NCI-H748 (cell line): ENCODE measurements at regions not wholly inside any gene's neighbourhood (a gene's known extent, or its start where the extent isn't known, plus 50 kb on each side); places are given as distances from the start of the nearest gene placed in this dataset.
"Not testable (repeated sequence)": the region's sequence is repeated elsewhere in the genome, so short reads cannot be mapped to it uniquely, and the experiment has no call there.

Experiments used
- DNase-seq: peaks from one replicate; lab custom pipeline; 2025; ENCODE audit not compliant: unreplicated experiment; lab: John Stamatoyannopoulos, UW

DNA sequence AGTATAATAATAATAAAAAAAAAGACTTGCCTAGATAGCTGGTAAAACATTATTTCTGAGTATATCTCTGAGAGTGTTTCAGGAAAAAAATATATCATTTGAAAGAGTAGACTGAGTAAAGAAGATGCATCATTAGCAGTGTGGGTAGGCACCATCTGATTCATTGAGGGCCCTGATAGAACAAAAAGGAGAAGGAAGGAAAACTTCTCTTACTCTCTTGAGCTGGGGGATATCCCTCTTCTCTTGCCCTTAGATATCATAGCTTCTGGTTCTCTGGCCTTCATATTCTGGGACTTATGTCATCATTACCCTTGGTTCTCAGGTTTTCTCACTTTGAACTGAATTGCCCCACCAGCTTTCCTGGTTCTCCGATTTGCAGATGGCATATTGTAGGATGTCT, 177.6 kb upstream of the EDNRB start:
- DNase-seq, result no peak

GRCh38 chr13:78087966-78088678, 169.5 kb upstream of the EDNRB start:
- no peak for DNase-seq

- DNase-seq, result no peak
Measured at GRCh38 chr13:78085434-78086225, 167.0 kb upstream of the EDNRB start.

- no peak for DNase-seq
Measured at GRCh38 chr13:78084401-78084800, 165.8 kb upstream of the EDNRB start.

GRCh38 chr13:78078168-78078567, 159.5 kb upstream of the EDNRB start:
- no peak for DNase-seq

DNA sequence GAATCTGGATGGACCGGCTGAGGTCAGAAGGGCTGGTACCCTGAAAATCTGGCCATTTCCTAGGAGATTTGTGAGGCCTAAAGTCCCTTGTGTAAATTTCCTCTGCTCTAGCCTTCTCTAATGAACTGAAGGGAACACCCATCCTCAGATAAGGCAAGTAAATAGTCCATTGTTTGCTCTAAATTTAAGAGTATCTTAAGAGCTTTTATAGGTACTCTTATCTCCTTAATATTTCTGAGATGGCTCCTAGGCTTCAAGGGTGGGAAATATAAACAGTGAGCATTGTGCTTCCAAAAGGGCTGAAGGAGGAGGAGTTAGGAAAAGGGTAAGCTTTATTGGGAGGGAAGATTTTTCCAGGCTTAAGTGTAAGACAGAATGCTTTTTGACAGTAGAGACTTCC, 148.7 kb upstream of the EDNRB start:
- no peak for DNase-seq

DNA sequence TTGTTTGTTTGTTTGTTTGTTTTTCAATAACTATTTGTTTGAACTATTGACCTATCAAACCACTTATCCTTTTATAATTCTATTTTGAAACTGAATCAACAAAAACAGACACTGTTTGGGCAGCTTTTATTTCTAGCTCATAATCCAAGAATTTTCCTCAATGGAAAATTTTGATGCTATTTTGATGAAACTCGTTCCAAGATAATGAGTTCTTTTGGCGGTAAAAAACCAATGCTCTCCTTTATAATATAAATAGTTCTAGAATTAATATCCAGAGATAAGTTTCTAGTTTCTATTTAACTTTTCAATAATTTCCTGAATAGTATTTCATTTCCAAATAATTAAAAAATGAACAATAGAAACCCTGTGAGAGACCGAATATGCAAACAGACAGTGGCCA, 146.5 kb upstream of the EDNRB start:
- no peak for DNase-seq

GRCh38 chr13:78061806-78062205, 143.2 kb upstream of the EDNRB start:
- DNase-seq, result no peak

DNA sequence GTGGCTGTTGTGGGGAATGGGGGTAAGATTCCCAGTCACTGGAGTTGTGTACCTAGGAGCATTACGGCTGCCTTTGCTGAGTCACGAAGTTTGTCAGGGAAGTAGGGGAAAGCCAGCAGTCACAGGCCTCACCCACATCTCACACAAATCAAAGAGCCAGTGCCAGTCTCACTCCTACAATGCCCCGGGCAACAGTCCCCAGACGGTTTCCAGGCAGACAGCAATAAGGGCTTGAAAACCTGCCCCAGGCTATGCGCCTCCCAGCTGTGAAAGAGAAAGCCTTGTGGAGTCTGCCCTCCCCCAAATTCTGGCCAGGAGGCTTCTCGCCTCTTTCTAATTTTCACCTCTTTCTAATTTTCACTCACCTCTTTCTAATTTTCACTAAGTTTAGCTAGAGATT, 142.3 kb upstream of the EDNRB start:
- no peak for DNase-seq

DNA sequence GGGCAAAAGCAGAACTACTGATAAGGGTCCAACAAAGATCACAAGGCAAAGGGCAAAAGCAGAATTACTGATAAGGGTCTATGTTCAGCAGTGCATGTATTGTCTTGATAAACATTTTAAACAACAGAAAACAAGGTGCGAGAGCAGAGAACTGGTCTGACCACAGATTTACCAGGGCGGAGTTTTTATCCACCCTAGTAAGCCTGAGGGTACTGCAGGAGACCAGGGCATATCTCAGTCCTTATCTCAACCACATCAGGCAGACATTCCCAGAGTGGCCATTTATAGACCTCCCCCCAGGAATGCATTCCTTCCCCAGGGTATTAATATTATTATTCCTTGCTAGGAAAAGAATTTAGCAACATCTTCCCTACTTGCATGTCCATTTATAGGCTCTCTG, 138.2 kb upstream of the EDNRB start:
- not testable (repeated sequence) for DNase-seq

DNA sequence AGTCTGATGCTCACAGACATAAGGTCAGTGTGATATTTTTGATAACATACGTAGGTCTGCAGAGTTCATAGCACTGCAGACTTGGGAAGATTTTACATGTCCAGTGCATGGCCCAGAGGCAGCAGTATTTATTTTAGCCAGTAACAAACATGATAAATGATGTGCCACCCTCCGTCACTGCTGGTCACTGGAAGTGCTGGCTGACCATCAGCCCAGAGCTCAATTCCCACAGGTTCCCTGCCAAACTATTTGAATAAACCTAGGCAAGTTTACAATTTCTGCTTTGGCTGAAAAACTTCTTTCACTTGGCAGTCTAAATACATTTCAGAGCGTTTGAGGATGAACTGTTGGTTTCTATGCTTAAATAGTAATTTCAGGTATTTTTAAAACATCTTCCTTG, 135.5 kb upstream of the EDNRB start:
- no peak for DNase-seq

DNA sequence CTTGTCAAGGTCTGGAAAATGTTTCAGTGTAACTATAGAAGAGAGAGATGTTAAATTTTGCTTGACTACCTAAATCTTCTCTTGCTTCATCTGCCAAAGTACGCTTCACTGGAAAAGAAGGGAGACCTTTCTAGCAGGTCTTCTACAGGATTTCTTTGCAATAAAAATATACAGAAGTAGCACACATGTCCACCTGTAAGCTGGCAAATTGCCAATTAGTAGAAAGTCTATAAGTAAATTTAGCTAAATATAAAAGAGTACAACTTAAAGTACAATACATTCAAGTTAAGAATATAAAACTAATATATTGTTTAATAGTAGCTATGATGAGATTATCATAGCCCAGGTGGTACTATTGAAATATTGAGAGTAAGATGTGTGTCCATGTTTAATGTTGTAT, 128.5 kb upstream of the EDNRB start:
- no peak for DNase-seq

GRCh38 chr13:78046331-78046730, 127.7 kb upstream of the EDNRB start:
- no peak for DNase-seq

DNA sequence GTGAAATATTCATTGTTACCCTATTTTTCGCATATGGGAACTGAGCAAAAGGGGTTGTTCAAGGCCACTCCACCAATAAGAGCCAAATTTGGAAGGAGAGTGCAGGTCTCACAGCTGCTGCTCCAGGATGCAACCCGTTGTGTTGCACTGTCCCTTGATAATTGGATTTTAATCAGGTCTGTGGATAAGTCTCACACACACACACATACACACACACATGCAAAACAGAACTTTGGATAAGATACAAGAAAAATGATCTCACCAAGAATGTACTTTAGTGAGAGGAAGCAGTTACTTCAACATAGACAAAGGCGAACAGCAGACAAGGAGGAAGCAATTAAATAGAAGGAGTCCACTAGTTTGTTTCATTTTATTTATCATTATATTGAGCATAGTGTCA, 127.3 kb upstream of the EDNRB start:
- DNase-seq, result no peak

- DNase-seq, result not testable (repeated sequence)
Measured at GRCh38 chr13:78041366-78041765, 122.7 kb upstream of the EDNRB start.

GRCh38 chr13:78040205-78040830, 121.7 kb upstream of the EDNRB start:
- DNase-seq, result no peak

DNA sequence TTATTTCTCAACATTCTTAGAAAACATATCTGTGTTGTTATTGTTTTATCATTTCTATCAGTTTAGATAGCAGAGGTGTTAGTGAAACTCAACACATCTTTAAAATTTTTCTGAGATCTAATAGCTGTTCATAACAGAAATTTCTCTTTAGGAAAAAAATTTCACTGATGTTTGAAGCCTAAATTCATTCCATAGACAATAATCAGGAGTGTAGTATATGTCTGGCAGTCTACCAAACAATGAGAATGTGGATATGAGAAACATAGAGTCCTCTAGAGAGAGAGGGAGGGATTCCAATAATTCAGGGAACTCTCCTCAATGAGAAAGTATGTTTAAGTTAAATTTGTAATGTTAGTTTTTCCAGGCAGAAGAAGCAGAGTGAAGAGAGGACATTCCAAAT, 118.2 kb upstream of the EDNRB start:
- DNase-seq, result no peak

DNA sequence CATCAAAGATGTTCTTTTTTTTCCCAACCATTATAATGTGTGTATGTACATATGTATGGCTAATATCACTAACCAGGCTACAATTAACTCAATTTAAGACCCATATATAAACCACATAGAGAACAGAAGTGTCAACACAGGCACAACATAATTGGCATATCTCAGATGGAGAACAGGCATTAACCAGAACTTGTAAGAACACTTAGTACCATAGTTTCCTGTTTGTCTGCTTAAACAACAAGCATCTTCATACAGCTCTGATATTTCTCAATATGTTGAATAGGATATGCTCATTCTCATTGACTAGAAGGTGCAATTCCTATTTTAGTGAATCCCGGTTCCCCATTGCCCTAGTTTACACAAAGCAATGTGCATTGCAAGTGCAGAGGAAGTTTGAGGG, 116.9 kb upstream of the EDNRB start:
- DNase-seq, result peak; percentile 32

DNA sequence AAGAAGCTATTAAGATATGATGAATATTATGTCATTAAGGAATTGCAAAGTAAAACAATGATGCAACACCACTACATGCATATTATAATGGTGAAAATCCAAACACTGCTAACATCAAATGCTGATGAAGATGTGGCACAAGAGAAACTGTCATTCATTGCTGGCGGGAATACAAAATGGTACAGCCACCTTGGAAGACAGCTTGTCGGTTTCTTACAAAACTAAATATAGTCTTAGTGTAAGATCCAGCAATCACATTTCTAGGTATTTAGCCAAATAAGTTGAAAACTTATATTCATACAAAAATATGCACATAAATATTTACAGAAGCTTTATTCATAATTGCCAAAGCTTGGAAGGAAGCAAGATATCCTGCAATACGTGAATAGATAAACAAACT, 114.9 kb upstream of the EDNRB start:
- no peak for DNase-seq

- no peak for DNase-seq
Measured at GRCh38 chr13:78032132-78032531, 113.5 kb upstream of the EDNRB start.

DNA sequence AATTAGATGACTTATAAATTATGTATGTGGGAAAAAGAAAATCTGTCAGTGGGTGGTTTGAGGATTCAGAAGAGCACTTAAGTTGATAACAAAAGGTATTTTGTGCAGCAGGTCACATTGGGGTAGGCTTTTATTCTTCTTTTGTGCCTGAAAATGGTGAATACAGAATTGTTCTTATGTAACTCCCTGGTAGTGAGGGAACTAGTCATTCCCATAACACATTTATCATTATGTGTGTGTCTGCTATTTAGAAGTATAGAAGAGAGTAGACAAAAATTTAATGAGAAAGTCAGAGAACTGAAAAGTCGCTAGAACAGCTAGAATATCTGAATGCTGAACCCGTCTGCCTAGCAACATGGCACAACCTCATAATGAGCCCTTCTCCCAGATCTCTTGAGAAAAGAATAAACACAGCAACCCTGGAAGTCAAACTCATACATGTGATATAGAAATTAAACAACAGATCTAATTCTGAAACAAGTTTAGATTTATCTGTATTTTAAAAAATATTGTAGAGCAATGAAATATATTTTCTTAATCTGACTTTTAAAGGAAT, 111.8 kb upstream of the EDNRB start:
- peak; percentile 23 for DNase-seq

GRCh38 chr13:78029901-78030300, 111.3 kb upstream of the EDNRB start:
- DNase-seq, result no peak
